SH-SY5Y (cell line): ENCODE measurements at regions not wholly inside any gene's neighbourhood (a gene's known extent, or its start where the extent isn't known, plus 50 kb on each side); places are given as distances from the start of the nearest gene placed in this dataset.

Experiments used
- GATA2 ChIP-seq: IDR thresholded peaks from 2 replicates; pipeline ENCODE4 v1.6.1; 2011; ENCODE audit warnings: mild to moderate bottlenecking, low read depth, low read length
- GATA3 ChIP-seq: IDR thresholded peaks from 2 replicates; pipeline ENCODE4 v1.6.1; 2011; ENCODE audit warnings: low read depth, mild to moderate bottlenecking, low read length, moderate library complexity

DNA sequence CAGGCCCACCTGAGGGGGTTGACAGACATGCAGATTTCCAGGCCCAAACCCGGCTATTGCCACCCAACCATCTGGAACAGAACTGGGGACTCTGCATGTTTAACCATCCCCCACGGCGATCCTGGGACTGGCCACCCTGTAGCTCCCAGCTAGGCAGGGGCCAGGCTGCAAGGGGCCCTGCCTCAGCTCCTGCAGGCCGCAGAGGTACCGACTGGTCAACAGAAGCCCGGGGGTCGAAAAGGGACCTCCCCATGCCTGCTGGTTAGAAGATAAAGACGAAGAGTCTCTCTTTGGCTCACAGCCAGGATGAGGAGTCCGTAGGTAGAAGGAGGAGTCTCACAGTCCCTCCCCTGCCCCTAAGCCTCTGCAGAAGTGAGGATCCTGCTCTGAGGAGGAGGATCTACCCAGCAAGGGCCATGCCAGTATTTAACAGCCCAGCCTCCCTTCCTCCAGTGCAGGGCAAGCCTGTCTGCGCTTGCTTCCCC, 223.4 kb upstream of the TNRC6C start:
- TF ChIP-seq GATA2 (no peak), GATA3 (no peak)

- TF ChIP-seq GATA3 (no peak), GATA2 (no peak)
These were observed 222.8 kb upstream of the TNRC6C start for GRCh38 chr17:77735566-77736198.

GRCh38 chr17:77736199-77736585, 222.3 kb upstream of the TNRC6C start:
- TF ChIP-seq GATA3 (no peak), GATA2 (no peak)

DNA sequence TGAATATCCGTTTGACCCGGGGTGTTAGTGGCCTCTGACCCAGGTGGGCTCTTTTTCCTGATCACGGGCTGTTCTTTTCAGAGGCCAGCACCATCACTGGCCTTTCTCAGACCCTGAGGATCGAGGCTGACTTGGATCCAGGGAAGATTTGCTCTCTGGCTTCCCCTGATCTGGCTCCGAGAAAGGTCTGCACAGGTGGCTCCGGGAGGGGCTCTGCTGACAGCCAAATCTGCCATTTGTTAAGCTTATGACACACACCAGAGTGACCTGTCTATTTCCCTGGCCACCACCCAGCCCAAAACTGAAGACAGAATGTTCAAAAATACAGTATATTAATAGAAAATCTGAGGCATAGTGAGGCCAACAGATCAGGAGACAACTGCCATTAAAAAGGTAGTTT, 221.8 kb upstream of the TNRC6C start:
- no peak for TF ChIP-seq GATA2
- TF ChIP-seq GATA3, result no peak

DNA sequence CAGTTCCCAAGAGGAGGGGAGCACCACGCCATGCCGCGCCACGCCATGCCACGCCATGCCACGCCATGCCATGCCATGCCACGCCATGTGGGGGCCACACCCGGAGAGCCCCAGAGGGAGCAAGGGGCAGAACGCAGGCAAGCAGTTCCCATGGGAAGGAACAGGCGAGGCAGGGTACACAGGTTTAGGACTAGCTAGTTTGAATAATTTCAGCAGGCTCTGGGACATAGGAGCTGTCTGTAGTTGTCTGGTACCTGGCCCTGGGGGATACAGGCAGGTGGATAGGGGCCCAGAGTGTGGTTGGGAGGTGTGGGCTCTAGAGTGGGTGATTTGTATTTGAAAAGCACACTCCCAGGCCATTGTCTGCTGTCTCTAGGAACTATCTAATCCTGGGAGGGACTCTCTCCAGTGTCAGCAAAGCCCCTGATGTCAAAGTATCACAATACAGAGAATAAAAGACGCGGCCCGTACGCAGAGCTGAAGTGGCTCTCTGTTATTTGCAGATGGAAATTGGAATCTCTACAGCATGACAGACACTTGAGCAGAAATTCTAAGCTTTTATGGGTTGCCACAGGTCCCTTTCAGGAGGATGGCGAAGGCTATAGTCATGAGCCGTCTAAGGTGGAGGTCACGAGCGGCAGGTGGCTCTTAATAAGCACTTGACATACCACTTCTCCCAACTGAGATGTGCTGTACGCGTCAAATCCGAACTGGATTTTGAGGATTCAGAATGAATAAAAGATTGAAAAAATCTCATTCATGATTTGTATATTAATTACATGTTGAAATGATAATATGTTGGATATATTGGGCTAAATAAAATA, 220.8 kb upstream of the TNRC6C start:
- TF ChIP-seq GATA3, result no peak
- no peak for TF ChIP-seq GATA2

DNA sequence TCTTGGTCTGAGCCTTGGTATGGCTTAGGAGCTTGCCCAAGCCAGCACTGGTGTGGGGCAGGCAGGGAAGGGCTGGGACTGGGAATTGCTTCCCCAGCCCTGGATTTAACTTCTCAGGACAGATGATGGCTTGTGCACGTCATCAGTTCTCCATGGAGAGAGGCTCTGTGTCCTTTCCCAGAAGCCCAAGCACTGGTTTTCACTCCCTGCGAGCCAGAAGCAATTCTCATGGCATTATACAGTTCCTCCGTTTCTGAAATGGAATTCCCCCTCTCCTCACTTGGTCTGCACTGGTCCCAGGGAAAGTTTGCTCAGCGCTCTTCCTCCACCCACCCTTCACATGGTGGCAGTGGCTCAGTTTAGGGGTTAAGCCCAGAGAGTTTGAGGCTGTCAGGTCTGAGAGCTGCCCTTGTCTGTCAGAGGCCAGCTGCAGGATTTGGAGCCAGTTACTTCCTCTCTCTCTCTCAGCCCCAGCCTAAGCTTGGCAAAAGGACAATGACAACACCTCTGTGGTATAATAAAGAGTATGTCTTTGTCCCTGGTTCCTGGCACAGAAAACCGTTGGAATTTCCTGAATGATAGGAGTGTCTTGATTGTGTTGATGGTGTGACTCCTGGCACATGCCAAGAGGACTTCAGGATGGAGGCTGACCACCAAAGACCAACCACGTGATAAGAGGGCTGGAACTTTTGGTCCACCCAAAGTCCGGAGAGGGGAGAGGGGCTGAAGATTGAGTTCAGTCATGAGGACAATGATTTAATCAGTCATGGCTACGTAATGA, 219.6 kb upstream of the TNRC6C start:
- TF ChIP-seq GATA3 (no peak), GATA2 (no peak)

- TF ChIP-seq GATA2, result no peak
- no peak for TF ChIP-seq GATA3
These were observed 218.0 kb upstream of the TNRC6C start for GRCh38 chr17:77740481-77740880.

GRCh38 chr17:77741109-77741508, 217.4 kb upstream of the TNRC6C start:
- TF ChIP-seq GATA2 (no peak), GATA3 (no peak)

GRCh38 chr17:77742579-77742978, 215.9 kb upstream of the TNRC6C start:
- TF ChIP-seq GATA3 (no peak), GATA2 (no peak)

DNA sequence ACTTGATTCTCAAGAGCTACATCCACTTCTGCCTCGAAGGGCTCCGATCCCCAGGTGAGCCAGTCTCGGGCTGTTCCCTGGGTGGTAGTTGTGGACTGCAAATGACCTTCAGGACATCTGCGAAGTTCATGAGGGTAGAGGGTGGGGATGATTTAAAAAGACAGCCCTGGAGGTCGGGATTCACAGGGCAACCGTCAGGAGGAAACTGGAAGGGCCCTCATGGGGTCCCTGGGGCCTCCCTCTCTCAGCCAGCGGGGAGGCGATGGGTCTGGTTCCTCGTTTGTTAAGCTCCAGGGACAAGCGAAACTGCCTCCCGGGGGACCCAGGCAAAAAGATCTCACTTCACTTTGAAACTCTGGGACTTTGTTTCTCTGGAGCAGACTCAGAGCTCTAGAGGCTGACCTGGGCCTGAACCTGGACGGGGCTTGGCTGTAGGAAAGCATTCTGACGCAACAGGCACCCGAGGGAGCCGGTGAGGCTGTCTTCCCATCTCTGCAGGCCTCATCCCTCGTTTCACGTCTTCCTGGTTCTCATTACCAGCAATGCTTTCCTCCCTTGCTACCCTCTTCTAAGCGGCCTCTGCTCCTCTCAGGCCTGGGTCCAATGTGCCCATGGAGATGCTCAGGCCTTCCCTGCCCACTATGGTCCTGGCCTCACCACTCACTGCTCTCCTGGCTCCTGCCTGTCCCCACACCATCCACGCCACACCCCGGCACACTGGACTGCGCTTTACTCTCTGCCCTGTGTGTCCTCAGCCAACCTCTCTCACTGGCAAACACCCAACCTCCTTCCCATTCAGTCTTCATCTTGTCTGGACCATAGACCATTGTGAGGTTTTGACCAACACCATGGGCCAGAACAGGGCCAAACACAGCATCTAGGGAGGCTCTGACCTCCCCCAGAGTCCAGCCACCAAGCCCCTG, 214.2 kb upstream of the TNRC6C start:
- TF ChIP-seq GATA2 (no peak), GATA3 (no peak)

DNA sequence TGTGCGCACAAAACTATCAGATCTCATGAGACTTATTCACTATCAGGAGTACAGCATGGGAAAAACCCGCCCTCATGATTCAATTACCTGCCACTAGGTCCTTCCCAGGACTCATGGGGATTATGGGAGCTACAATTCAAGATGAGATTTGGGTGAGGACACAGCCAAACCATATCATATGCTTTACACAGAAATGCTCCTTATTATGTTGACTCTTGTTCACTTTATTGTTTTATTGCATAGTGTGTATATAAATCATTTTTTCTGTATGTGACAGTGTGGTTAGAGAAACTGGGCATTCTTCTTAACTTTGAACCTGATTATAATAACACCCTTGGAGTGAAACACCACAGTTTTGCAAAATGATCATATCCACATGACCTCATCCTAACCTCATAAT, 212.8 kb upstream of the TNRC6C start:
- TF ChIP-seq GATA2 (no peak), GATA3 (no peak)

DNA sequence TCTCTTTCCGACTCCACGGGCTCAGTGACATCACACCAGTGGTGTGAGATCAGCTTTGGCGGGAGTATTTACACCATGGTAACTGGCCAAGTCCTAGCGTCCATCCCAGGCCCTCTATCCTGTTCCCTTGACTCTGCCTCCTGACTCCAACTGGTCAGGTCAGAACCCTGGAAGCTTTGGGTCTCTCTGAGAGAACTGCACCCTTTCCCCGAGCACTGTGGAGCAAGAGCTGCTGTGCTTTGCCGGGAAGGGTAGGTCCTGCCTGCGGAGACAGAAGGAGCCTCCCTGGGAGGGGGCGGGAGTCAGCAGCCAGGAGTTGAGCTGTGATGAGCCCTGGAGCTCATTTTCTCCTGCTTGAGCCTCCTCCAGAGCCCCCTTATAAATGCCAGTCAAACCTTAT, 212.1 kb upstream of the TNRC6C start:
- no peak for TF ChIP-seq GATA2

GRCh38 chr17:77746896-77747554, 211.5 kb upstream of the TNRC6C start:
- TF ChIP-seq GATA2 (no peak), GATA3 (no peak)
